Naive thymus-derived CD4-positive, alpha-beta T cell (primary cell): ENCODE measurements at regions not wholly inside any gene's neighbourhood (a gene's known extent, or its start where the extent isn't known, plus 50 kb on each side); places are given as distances from the start of the nearest gene placed in this dataset.
"Not testable (repeated sequence)": the region's sequence is repeated elsewhere in the genome, so short reads cannot be mapped to it uniquely, and the experiment has no call there.

Experiments
- ATAC-seq: fragments of 150-1000 bp; cut with Tn5 transposase; 2 replicates; pipeline ENCODE4 v1.10.0; 2021; ENCODE audit warnings: mild to moderate bottlenecking, moderate library complexity
- CTCF ChIA-PET: fragments of 350-600 bp; sonication (Branson Sonifier 250); formaldehyde crosslinking; loops from one replicate; lab custom pipeline; 2021; ENCODE audit warnings: antibody characterized with exemption; lab: Charles Lee
- POLR2A ChIA-PET: fragments of 350-600 bp; sonication (Branson Sonifier 250); formaldehyde crosslinking; loops from one replicate; lab custom pipeline; 2021; ENCODE audit warnings: antibody characterized with exemption, inconsistent platforms; lab: Charles Lee
- DNase-seq, 9 donors: peaks; one replicate each; pipeline versions ENCODE4 v3.0.0 to v3.0.0-alpha.2; 2020 to 2022; ENCODE audit warnings: mixed read lengths in 1 of 9
- H3K27ac ChIP-seq: one replicate; pipeline ENCODE4 v1.7.0; 2013; ENCODE audit warnings: mild to moderate bottlenecking, low read depth, low read length, moderate library complexity
- H3K27me3 ChIP-seq, 2 donors: one replicate each; pipeline ENCODE4 v1.7.0; 2013; ENCODE audit warnings: low read length in 2 of 2, mild to moderate bottlenecking in 2 of 2, moderate library complexity in 2 of 2; ENCODE audit not compliant: control insufficient read depth in 2 of 2, insufficient read depth in 2 of 2
- H3K36me3 ChIP-seq, 3 experiments: 1 replicate in 2 of 3; 2 replicates in 1 of 3; pipeline ENCODE4 v1.7.0; 2013; ENCODE audit warnings: low read length in 3 of 3, mild to moderate bottlenecking in 3 of 3, moderate library complexity in 1 of 3; ENCODE audit not compliant: insufficient read depth in 3 of 3, control insufficient read depth in 2 of 3
- H3K4me1 ChIP-seq, 2 donors: one replicate each; pipeline ENCODE4 v1.7.0; 2013; ENCODE audit warnings: low read length in 2 of 2, mild to moderate bottlenecking in 2 of 2, moderate library complexity in 1 of 2; ENCODE audit not compliant: control insufficient read depth in 2 of 2, insufficient read depth in 2 of 2
- H3K4me3 ChIP-seq: 2 replicates; pipeline ENCODE4 v1.7.0; 2013; ENCODE audit warnings: mild to moderate bottlenecking, low read length
- H3K9me3 ChIP-seq, 3 experiments: 1 replicate in 2 of 3; 2 replicates in 1 of 3; pipeline ENCODE4 v1.7.0; 2013; ENCODE audit warnings: low read length in 3 of 3; ENCODE audit not compliant: control insufficient read depth in 2 of 3
- H3K27ac Mint-ChIP-seq, 9 donors: one replicate each; pipeline ENCODE4 v1.8.0; 2020 to 2022; ENCODE audit warnings: mixed read lengths in 9 of 9, mild to moderate bottlenecking in 8 of 9, moderate library complexity in 5 of 9, inconsistent platforms in 2 of 9
- H3K27me3 Mint-ChIP-seq, 5 donors: one replicate each; pipeline ENCODE4 v1.8.0; 2021 to 2022; ENCODE audit warnings: mixed read lengths in 5 of 5, mild to moderate bottlenecking in 1 of 5
- H3K36me3 Mint-ChIP-seq, 5 donors: one replicate each; pipeline ENCODE4 v1.8.0; 2020 to 2022; ENCODE audit warnings: mixed read lengths in 5 of 5, mild to moderate bottlenecking in 3 of 5, inconsistent platforms in 1 of 5
- H3K4me1 Mint-ChIP-seq, 7 donors: one replicate each; pipeline ENCODE4 v1.8.0; 2020 to 2022; ENCODE audit warnings: mixed read lengths in 7 of 7, mild to moderate bottlenecking in 3 of 7, inconsistent platforms in 1 of 7
- H3K4me3 Mint-ChIP-seq, 10 donors: one replicate each; pipeline ENCODE4 v1.8.0; 2020 to 2022; ENCODE audit warnings: mild to moderate bottlenecking in 10 of 10, mixed read lengths in 10 of 10, moderate library complexity in 6 of 10, inconsistent platforms in 2 of 10
- H3K9me3 Mint-ChIP-seq, 11 donors: one replicate each; pipeline ENCODE4 v1.8.0; 2020 to 2022; ENCODE audit warnings: mixed read lengths in 11 of 11, mild to moderate bottlenecking in 4 of 11, inconsistent platforms in 1 of 11, moderate library complexity in 1 of 11
- intact Hi-C, 2 donors: fragments of 100-400 bp; cut with micrococcal nuclease; formaldehyde crosslinking; loops; one replicate each; pipeline ENCODE4 v1.15.1; 2023

- CTCF ChIA-PET = no interaction called here
- DNase-seq (no peak), ATAC-seq (no peak)
- H3K27ac ChIP-seq = no peak overlapping the region
- H3K9me3 ChIP-seq = no peaks in the 10 kb centered on the region
- POLR2A ChIA-PET = no interaction called here
- H3K4me1 ChIP-seq = no peaks in the 10 kb centered on the region
- peaks cover 5 to 19% (median 11%) of the 10 kb centered on the region in 7 donors for H3K4me1 Mint-ChIP-seq
- peaks cover 0 to 12% (median 2%) of the 10 kb centered on the region in 11 donors for H3K9me3 Mint-ChIP-seq
- peak overlapping the region in 2 of 10 donors; percentile 0 to 2 for H3K4me3 Mint-ChIP-seq
- H3K27ac Mint-ChIP-seq = peak overlapping the region in 1 of 9 donors; percentile 28
- peaks cover 0 to 5% (median 0%) of the 10 kb centered on the region in 5 donors for H3K36me3 Mint-ChIP-seq
- intact Hi-C loops = no loop called here
- peaks cover 0 to 15% (median 0%) of the 10 kb centered on the region in 5 donors for H3K27me3 Mint-ChIP-seq
- no peaks in the 10 kb centered on the region for H3K36me3 ChIP-seq
- H3K27me3 ChIP-seq = no peaks in the 10 kb centered on the region
- no peak overlapping the region for H3K4me3 ChIP-seq
Measured at GRCh38 chr3:81816473-81817250, 55.2 kb upstream of the GBE1 start.

- DNase-seq, H3K4me1 Mint-ChIP-seq, H3K4me3 ChIP-seq, H3K4me1 ChIP-seq, H3K27ac ChIP-seq, H3K36me3 Mint-ChIP-seq, H3K36me3 ChIP-seq, H3K4me3 Mint-ChIP-seq, H3K9me3 Mint-ChIP-seq, CTCF ChIA-PET, H3K27me3 ChIP-seq, POLR2A ChIA-PET, intact Hi-C loops, ATAC-seq, H3K27ac Mint-ChIP-seq, H3K9me3 ChIP-seq: not testable (repeated sequence)
- peaks cover 0 to 10% (median 0%) of the 10 kb centered on the region in 5 donors for H3K27me3 Mint-ChIP-seq
Measured at GRCh38 chr3:81812098-81812497, 50.7 kb upstream of the GBE1 start.
